ENCODE measurements at regions not wholly inside any gene's neighbourhood (a gene's known extent, or its start where the extent isn't known, plus 50 kb on each side); places are given as distances from the start of the nearest gene placed in this dataset.

DNA sequence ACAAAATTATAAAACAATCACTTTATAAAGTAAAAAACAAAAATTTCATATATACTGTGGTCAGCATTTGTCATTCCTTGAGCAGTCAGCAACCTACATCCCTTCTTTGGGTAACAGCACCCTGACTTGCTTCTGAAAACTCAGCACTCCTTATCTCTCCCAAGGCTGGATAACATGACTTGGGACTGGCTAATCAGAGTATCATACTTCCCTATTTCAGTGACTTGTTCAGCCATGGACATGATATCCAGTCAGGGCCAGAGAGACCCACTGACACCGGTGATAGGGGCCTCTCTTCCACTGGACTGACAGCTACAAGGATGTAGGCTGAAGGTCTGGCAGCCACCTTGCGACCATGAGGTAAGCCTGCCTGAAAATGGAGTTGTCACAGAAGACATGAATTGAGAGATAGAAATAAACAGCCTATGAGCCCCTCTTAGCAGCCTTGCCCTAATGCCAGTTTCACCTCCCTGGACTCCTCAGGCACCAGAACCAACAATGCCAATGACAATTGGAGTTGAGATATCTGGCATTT, 84.4 kb upstream of the NEBL start:
- Histone ChIP-seq H3K4me1 (ENCODE audit: control insufficient read depth, insufficient read depth, low read length, poor library complexity, severe bottlenecking) (no peaks in the 10 kb centered on the region), H3K4me3 (ENCODE audit: extremely low read depth, insufficient read depth, low read length, poor library complexity, severe bottlenecking) (no peak overlapping the region), H3K27ac (ENCODE audit: low read depth, low read length, severe bottlenecking) (no peak overlapping the region), H3K9me3 (ENCODE audit: control insufficient read depth, low read length) (no peaks in the 10 kb centered on the region), H3K36me3 (ENCODE audit: control insufficient read depth, insufficient read depth, low read length) (no peaks in the 10 kb centered on the region)
- WGBS, 2 experiments (ENCODE audit: insufficient coverage in 2 of 2): 100% methylated on average over 1 of the region's 2 CpGs

DNA sequence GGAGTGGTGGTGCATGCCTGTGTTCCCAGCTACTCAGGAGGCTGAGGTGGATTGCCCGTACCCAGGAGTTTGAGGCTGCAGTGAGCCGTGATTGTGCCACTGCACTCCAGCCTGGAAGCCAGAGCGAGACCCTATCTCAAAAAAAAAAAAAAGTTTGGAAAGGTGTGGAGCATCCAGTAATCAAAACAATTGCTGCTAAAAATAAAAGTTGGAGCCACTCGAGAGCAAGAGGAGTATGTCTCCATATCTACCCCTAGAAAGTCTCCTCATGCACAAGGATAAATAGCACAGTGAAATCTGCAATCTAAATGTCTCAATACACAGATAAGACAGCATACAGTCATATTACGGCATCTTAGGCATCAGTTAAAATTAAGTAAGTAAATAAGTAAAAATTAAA, 81.5 kb upstream of the NEBL start:
- Histone ChIP-seq H3K4me3 (ENCODE audit: extremely low read depth, insufficient read depth, low read length, poor library complexity, severe bottlenecking) (no peak overlapping the region), H3K27ac (ENCODE audit: low read depth, low read length, severe bottlenecking) (no peak overlapping the region), H3K36me3 (ENCODE audit: control insufficient read depth, insufficient read depth, low read length) (no peaks in the 10 kb centered on the region), H3K4me1 (ENCODE audit: control insufficient read depth, insufficient read depth, low read length, poor library complexity, severe bottlenecking) (no peaks in the 10 kb centered on the region), H3K9me3 (ENCODE audit: control insufficient read depth, low read length) (no peaks in the 10 kb centered on the region)
- WGBS, 2 experiments (ENCODE audit: insufficient coverage in 2 of 2): 71 to 91% methylated on average over 1 to 2 of the region's 5 CpGs

DNA sequence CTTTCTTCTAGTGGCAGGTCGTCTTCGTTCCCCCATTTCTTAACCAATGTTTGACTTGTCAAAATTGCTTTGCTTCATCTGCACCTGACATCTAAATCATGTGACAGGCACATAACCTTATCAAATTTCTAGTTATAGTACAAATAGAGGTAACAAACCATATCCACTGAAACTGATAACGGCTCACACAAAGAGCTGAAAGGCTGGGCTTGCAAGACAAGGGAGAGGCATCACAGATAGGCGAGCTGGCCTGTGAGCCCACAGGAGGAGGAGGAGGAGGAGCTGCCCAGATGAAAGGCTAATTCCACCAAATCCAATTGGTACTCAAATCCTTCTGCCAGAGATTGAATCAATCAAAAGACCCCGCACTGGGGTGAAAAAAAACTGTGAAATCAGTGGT, 80.2 kb upstream of the NEBL start:
- H3K36me3 ChIP-seq (ENCODE audit: control insufficient read depth, insufficient read depth, low read length): no peaks in the 10 kb centered on the region
- H3K4me1 ChIP-seq (ENCODE audit: control insufficient read depth, insufficient read depth, low read length, poor library complexity, severe bottlenecking): no peaks in the 10 kb centered on the region
- H3K9me3 ChIP-seq (ENCODE audit: control insufficient read depth, low read length): no peaks in the 10 kb centered on the region
- H3K27ac ChIP-seq (ENCODE audit: low read depth, low read length, severe bottlenecking): no peak overlapping the region
- WGBS, 2 experiments (ENCODE audit: insufficient coverage in 2 of 2): 75 to 100% methylated on average over 2 of the region's 5 CpGs
- H3K4me3 ChIP-seq (ENCODE audit: extremely low read depth, insufficient read depth, low read length, poor library complexity, severe bottlenecking): no peak overlapping the region

DNA sequence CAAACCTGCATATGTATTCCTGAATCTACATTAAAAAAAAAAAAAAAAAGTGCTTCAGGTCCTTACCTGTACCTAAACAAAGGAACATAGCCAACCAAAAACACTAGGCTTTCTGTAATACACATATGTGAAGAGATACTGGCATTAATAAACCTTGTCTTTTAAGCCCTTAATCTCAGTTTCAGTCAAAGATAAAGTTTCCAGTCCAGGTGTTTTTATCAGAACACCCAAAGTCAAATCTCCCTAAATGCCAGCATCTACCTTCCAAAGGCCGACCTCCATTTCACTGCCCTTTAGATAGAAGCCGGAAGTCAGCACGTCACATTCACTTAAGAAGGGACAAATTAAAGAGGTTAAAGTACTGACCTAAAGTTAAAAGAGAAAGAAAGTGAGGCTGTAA, 79.8 kb upstream of the NEBL start:
- H3K4me1 ChIP-seq (ENCODE audit: control insufficient read depth, insufficient read depth, low read length, poor library complexity, severe bottlenecking): no peaks in the 10 kb centered on the region
- WGBS, 2 experiments (ENCODE audit: insufficient coverage in 2 of 2): 80% methylated on average over 1 of the region's 3 CpGs; no CpG with 5 or more reads in 1 of the 2 experiments
- H3K27ac ChIP-seq (ENCODE audit: low read depth, low read length, severe bottlenecking): no peak overlapping the region
- no peak overlapping the region for H3K4me3 ChIP-seq (ENCODE audit: extremely low read depth, insufficient read depth, low read length, poor library complexity, severe bottlenecking)
- no peaks in the 10 kb centered on the region for H3K9me3 ChIP-seq (ENCODE audit: control insufficient read depth, low read length)
- H3K36me3 ChIP-seq (ENCODE audit: control insufficient read depth, insufficient read depth, low read length): no peaks in the 10 kb centered on the region

DNA sequence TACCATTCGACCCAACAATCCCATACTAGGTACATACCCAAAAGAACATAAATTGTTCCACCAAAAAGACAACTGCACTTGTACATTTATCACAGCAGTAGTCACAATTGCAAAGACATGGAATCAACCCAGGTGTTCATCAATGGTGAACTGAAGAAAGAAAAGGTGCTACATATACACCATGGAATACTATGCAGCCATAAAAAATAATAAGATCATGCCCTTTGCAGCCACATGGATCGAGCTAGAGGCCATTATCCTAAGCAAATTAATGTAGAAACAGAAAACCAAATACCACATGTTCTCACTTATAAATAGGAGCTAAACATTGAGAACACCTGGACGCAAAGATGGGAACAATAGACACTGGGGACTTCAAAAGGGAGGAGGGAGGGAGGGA, 79.3 kb upstream of the NEBL start:
- no peak overlapping the region for H3K4me3 ChIP-seq (ENCODE audit: extremely low read depth, insufficient read depth, low read length, poor library complexity, severe bottlenecking)
- no peaks in the 10 kb centered on the region for H3K9me3 ChIP-seq (ENCODE audit: control insufficient read depth, low read length)
- 71% methylated on average over 1 of the region's 3 CpGs; no CpG with 5 or more reads in 1 of the 2 experiments for WGBS, 2 experiments (ENCODE audit: insufficient coverage in 2 of 2)
- H3K36me3 ChIP-seq (ENCODE audit: control insufficient read depth, insufficient read depth, low read length): no peaks in the 10 kb centered on the region
- no peak overlapping the region for H3K27ac ChIP-seq (ENCODE audit: low read depth, low read length, severe bottlenecking)
- no peaks in the 10 kb centered on the region for H3K4me1 ChIP-seq (ENCODE audit: control insufficient read depth, insufficient read depth, low read length, poor library complexity, severe bottlenecking)

DNA sequence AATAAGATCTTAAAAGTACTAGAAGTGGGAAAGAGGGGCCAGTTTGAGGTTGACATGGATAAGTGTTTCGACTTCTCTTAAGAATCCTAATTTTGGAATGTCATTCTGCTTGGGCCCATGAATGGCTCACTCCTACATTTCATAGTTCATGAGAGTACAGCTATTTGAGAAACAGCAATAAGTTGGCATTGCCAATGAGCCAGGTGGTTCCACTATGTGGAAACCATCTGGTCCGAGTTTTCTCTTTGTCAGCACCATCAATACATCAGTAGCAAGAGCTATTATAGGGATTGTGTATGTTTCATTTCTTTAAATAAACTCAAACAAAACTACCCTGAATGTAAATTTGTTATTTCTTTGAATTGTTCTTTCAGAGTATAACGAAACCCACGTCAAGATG, 78.1 kb upstream of the NEBL start:
- Histone ChIP-seq H3K9me3 (ENCODE audit: control insufficient read depth, low read length) (no peaks in the 10 kb centered on the region), H3K4me3 (ENCODE audit: extremely low read depth, insufficient read depth, low read length, poor library complexity, severe bottlenecking) (no peak overlapping the region), H3K4me1 (ENCODE audit: control insufficient read depth, insufficient read depth, low read length, poor library complexity, severe bottlenecking) (no peaks in the 10 kb centered on the region), H3K27ac (ENCODE audit: low read depth, low read length, severe bottlenecking) (no peak overlapping the region), H3K36me3 (ENCODE audit: control insufficient read depth, insufficient read depth, low read length) (no peaks in the 10 kb centered on the region)
- WGBS, 2 experiments (ENCODE audit: insufficient coverage in 2 of 2): 86% methylated on average over 2 of the region's 4 CpGs; no CpG with 5 or more reads in 1 of the 2 experiments

DNA sequence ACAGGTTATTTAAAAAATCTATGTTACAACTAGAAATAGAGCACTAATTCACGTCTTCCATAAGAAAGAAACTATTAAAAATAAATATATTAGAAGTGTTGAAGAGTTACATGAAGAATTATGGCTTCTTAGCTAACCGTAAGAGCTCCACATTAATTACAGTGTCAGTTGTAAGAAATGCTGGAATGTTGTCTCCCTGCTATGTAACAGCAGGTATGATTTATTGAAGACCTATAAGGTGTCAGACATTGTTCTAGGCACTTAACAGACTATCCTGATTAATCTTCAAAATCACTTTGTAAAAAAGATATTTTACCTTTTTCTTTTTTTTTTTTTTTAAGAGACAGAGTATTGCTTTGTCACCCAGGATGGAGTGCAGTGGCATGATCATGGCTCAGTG, 75.8 kb upstream of the NEBL start:
- Histone ChIP-seq H3K27ac (ENCODE audit: low read depth, low read length, severe bottlenecking) (no peak overlapping the region), H3K4me1 (ENCODE audit: control insufficient read depth, insufficient read depth, low read length, poor library complexity, severe bottlenecking) (no peaks in the 10 kb centered on the region), H3K9me3 (ENCODE audit: control insufficient read depth, low read length) (no peaks in the 10 kb centered on the region), H3K36me3 (ENCODE audit: control insufficient read depth, insufficient read depth, low read length) (no peaks in the 10 kb centered on the region), H3K4me3 (ENCODE audit: extremely low read depth, insufficient read depth, low read length, poor library complexity, severe bottlenecking) (no peak overlapping the region)
- 100% methylated on average over 1 of the region's 2 CpGs; no CpG with 5 or more reads in 1 of the 2 experiments for WGBS, 2 experiments (ENCODE audit: insufficient coverage in 2 of 2)

DNA sequence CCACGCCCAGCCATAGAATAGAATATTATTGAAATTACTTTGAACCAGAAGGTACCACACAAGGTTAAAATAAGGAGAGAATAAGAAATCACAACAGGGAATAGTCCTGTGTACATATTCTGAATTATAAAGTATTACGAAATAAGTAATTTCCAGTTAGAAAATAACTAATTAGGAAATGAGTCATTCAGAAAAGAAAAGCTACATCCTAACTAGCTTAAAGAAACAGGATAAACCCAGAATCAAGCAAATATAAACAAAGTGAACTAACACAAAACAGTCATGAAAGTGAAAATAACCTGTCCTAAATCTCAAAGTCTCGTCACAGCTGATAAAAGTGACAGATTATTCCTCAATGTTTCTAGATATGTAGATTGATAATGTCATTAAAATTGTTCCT, 74.8 kb upstream of the NEBL start:
- Histone ChIP-seq H3K9me3 (ENCODE audit: control insufficient read depth, low read length) (no peaks in the 10 kb centered on the region), H3K36me3 (ENCODE audit: control insufficient read depth, insufficient read depth, low read length) (no peaks in the 10 kb centered on the region), H3K4me3 (ENCODE audit: extremely low read depth, insufficient read depth, low read length, poor library complexity, severe bottlenecking) (no peak overlapping the region), H3K27ac (ENCODE audit: low read depth, low read length, severe bottlenecking) (no peak overlapping the region), H3K4me1 (ENCODE audit: control insufficient read depth, insufficient read depth, low read length, poor library complexity, severe bottlenecking) (no peaks in the 10 kb centered on the region)
- WGBS, 2 experiments (ENCODE audit: insufficient coverage in 2 of 2): no CpG with 5 or more reads among the region's 3 CpGs

DNA sequence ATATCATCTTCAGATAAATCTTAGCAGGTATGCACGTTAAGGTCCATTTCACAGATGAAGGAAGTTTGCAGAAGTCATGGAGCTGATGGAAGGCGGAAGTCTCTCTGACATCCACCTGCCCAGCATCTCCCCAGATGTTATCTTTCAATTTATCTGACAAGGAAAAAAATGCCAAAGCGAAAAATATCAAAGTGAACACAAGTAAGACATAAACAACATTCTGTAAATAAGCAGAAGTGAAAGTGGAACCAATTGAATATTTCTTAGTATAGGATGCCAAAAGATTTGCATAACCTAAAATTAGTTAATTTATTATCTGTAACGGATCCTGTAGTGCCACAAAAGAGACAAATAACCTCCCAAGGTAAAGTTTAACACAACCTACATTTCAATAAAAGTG, 73.6 kb upstream of the NEBL start:
- Histone ChIP-seq H3K4me3 (ENCODE audit: extremely low read depth, insufficient read depth, low read length, poor library complexity, severe bottlenecking) (no peak overlapping the region), H3K4me1 (ENCODE audit: control insufficient read depth, insufficient read depth, low read length, poor library complexity, severe bottlenecking) (no peaks in the 10 kb centered on the region), H3K36me3 (ENCODE audit: control insufficient read depth, insufficient read depth, low read length) (no peaks in the 10 kb centered on the region), H3K9me3 (ENCODE audit: control insufficient read depth, low read length) (no peaks in the 10 kb centered on the region), H3K27ac (ENCODE audit: low read depth, low read length, severe bottlenecking) (no peak overlapping the region)
- no CpG with 5 or more reads among the region's 4 CpGs for WGBS, 2 experiments (ENCODE audit: insufficient coverage in 2 of 2)

DNA sequence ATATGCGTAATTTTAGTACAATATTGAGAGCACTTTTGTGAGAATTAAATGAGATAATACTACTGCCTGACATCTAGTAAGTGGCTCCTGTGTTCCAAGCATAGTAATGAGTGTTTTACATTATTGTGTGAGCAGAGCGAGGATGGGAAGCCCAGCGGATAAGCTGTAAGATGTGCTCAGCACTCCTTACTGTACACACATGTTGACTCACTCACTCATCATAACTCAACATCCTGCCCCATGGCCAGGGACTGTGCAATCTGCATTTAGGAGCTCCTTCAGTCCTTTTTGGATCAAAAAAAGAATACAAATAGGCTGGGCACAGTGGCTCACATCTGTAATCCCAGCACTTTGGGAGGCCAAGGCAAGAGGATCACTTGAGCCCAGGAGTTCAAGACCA, 72.9 kb upstream of the NEBL start:
- no peak overlapping the region for H3K27ac ChIP-seq (ENCODE audit: low read depth, low read length, severe bottlenecking)
- no peak overlapping the region for H3K4me3 ChIP-seq (ENCODE audit: extremely low read depth, insufficient read depth, low read length, poor library complexity, severe bottlenecking)
- 100% methylated on average over 1 to 2 of the region's 3 CpGs for WGBS, 2 experiments (ENCODE audit: insufficient coverage in 2 of 2)
- no peaks in the 10 kb centered on the region for H3K9me3 ChIP-seq (ENCODE audit: control insufficient read depth, low read length)
- no peaks in the 10 kb centered on the region for H3K36me3 ChIP-seq (ENCODE audit: control insufficient read depth, insufficient read depth, low read length)
- no peaks in the 10 kb centered on the region for H3K4me1 ChIP-seq (ENCODE audit: control insufficient read depth, insufficient read depth, low read length, poor library complexity, severe bottlenecking)

DNA sequence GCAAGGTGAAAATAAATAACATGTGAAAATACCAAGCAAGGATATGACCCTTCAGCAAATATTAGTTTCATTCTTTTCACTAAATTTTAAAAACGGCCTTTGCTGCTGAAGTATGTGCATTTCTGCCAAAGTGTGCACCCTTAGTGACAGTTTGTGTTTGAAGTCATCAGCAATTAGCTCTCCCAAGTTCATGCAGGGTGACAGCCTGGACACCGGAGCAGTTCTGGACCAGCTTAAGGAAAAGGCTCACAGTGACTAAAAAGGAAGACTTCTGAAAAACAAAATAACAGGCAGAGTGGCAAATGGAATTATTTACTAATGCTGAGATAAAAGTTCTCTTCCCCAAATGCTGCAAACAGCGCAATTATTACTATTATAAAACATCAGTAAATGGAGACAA, 69.3 kb upstream of the NEBL start:
- Histone ChIP-seq H3K4me1 (ENCODE audit: control insufficient read depth, insufficient read depth, low read length, poor library complexity, severe bottlenecking) (no peaks in the 10 kb centered on the region), H3K9me3 (ENCODE audit: control insufficient read depth, low read length) (no peaks in the 10 kb centered on the region), H3K36me3 (ENCODE audit: control insufficient read depth, insufficient read depth, low read length) (no peaks in the 10 kb centered on the region), H3K27ac (ENCODE audit: low read depth, low read length, severe bottlenecking) (no peak overlapping the region), H3K4me3 (ENCODE audit: extremely low read depth, insufficient read depth, low read length, poor library complexity, severe bottlenecking) (no peak overlapping the region)
- 95 to 100% methylated on average over 1 to 2 of the region's 3 CpGs for WGBS, 2 experiments (ENCODE audit: insufficient coverage in 2 of 2)

Measured in mesodermal cell (in vitro differentiated cells).